Spleen (tissue), 11 donors: ENCODE measurements at regions not wholly inside any gene's neighbourhood (a gene's known extent, or its start where the extent isn't known, plus 50 kb on each side); places are given as distances from the start of the nearest gene placed in this dataset.
"Not testable (repeated sequence)": the region's sequence is repeated elsewhere in the genome, so short reads cannot be mapped to it uniquely, and the experiment has no call there.

ENCODE experiments used
- DNase-seq: peaks from one replicate; pipeline ENCODE4 v3.0.0-alpha.2; 2020
- H3K27ac ChIP-seq, 8 donors: fragments of 200-600 bp; sonication (generic) in 7 of 8; 1 replicate in 4 of 8; 2 replicates in 4 of 8; pipeline versions ENCODE4 v1.5.0 to v1.8.0; 2016 to 2021; ENCODE audit warnings: inconsistent platforms in 4 of 8, mild to moderate bottlenecking in 4 of 8, moderate library complexity in 1 of 8
- H3K27me3 ChIP-seq, 7 donors: fragments of 200-600 bp; sonication (generic) in 6 of 7; replicated peaks in 1 of 7; 1 replicate in 4 of 7; 2 replicates in 3 of 7; pipeline versions ENCODE4 v1.5.0 to v1.8.0; 2016 to 2021; ENCODE audit warnings: inconsistent platforms in 3 of 7, mild to moderate bottlenecking in 1 of 7
- H3K36me3 ChIP-seq, 6 donors: fragments of 200-600 bp; sonication (generic) in 5 of 6; 1 replicate in 4 of 6; 2 replicates in 2 of 6; pipeline versions ENCODE4 v1.5.0 to v1.8.0; 2016 to 2021; ENCODE audit warnings: inconsistent platforms in 2 of 6
- H3K4me1 ChIP-seq, 6 donors: fragments of 200-600 bp; sonication (generic) in 5 of 6; 1 replicate in 3 of 6; 2 replicates in 3 of 6; pipeline versions ENCODE4 v1.5.0 to v1.8.0; 2016 to 2021; ENCODE audit warnings: inconsistent platforms in 3 of 6
- H3K4me3 ChIP-seq, 8 donors: fragments of 200-600 bp; sonication (generic) in 7 of 8; 1 replicate in 4 of 8; 2 replicates in 4 of 8; pipeline versions ENCODE4 v1.5.0 to v1.8.0; 2016 to 2021; ENCODE audit warnings: inconsistent platforms in 4 of 8, mild to moderate bottlenecking in 4 of 8, moderate library complexity in 2 of 8
- H3K9me3 ChIP-seq, 8 donors: fragments of 200-600 bp; sonication (generic) in 7 of 8; 1 replicate in 4 of 8; 2 replicates in 4 of 8; pipeline versions ENCODE4 v1.5.0 to v1.8.0; 2016 to 2021; ENCODE audit warnings: inconsistent platforms in 4 of 8
- POLR2A ChIP-seq, 3 donors: fragments of 450-650 bp; IDR thresholded peaks; one replicate each; pipeline ENCODE4 v1.5.1; 2017; ENCODE audit warnings: antibody characterized with exemption in 3 of 3, mild to moderate bottlenecking in 1 of 3
- POLR2AphosphoS5 ChIP-seq, 3 donors: sonication (generic); formaldehyde crosslinking; IDR thresholded peaks; one replicate each; pipeline ENCODE4 v1.5.1; 2017; ENCODE audit warnings: antibody characterized with exemption in 3 of 3
- WGBS, 5 donors: extraction: QIAGEN DNeasy Blood & Tissue Kit in 3 of 5; methylation state at CpG; one replicate each; pipeline versions ENCODE4 v1.1.5 to v1.1.7; 2013 to 2018; 5-methylcytosine and 5-hydroxymethylcytosine counted together
- intact Hi-C: fragments of 100-400 bp; cut with DNase I; formaldehyde crosslinking; loops from one replicate; pipeline ENCODE4 v1.15.0; 2023; ENCODE audit warnings: low total_unique reads
- TF ChIP-seq, protein P1 (sequence below), 11 experiments: fragments of 200-600 bp in 7 of 11; fragments of 450-650 bp in 4 of 11; sonication (generic) in 4 of 11; IDR thresholded peaks in 8 of 11; conservative IDR thresholded peaks in 3 of 11; 1 replicate in 7 of 11; 2 replicates in 4 of 11; pipeline versions ENCODE4 v1.4.0 to v1.8.0; 2016 to 2021; ENCODE audit warnings: antibody characterized with exemption in 11 of 11, inconsistent platforms in 4 of 11, mild to moderate bottlenecking in 1 of 11
- donor health status: healthy with polysubstance abuse.
- donor health status: DM: no; HTN: no; CAD: no; lungs with moderate emphysema.
- donor health status: DM: no; HTN: no; CAD: no.
- donor health status: Bipolar disorder and iron deficiency.
- donor health status: healthy.
- donor health status: DM: no; HTN: no; CAD: no.
- donor health status: DM: yes; HTN: yes; CAD: no.

DNA sequence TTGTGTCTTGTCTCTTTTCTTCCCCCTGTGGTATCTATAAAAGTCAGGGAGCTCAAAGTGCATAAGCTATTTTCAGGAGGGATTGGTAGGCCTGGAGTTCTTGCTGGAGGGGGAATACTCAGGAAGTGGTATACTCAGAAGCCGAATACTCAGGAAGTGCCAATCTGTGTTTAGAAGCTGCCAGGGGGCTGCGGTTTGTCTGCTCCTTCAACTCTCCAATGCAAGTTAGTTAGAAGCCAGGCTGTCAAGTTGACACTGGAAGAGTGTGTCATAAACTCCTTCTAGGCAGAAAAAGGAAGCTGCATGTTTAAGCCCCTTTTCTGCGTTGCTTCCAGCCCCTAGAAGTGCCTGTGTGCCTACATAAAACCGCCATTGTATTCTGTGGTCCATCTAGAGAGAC, 366.5 kb downstream of the TAF11L14 start:
- WGBS, 5 donors: 10 to 18% (median 14%) methylated on average over 4 of the region's 4 CpGs
- Histone ChIP-seq H3K27ac (no peak overlapping the region), H3K9me3 (peaks cover 0 to 8% (median 0%) of the 10 kb centered on the region in 8 donors), H3K4me3 (no peak overlapping the region), H3K27me3 (no peaks in the 10 kb centered on the region), H3K4me1 (no peaks in the 10 kb centered on the region), H3K36me3 (no peaks in the 10 kb centered on the region)
- DNase-seq: no peak
- intact Hi-C loops: no loop called here
- TF ChIP-seq POLR2AphosphoS5 (IDR thresholded peaks at IDR 0.05) (no peak), POLR2A (IDR thresholded peaks at IDR 0.05) (no peak)
- TF ChIP-seq, protein P1, sequence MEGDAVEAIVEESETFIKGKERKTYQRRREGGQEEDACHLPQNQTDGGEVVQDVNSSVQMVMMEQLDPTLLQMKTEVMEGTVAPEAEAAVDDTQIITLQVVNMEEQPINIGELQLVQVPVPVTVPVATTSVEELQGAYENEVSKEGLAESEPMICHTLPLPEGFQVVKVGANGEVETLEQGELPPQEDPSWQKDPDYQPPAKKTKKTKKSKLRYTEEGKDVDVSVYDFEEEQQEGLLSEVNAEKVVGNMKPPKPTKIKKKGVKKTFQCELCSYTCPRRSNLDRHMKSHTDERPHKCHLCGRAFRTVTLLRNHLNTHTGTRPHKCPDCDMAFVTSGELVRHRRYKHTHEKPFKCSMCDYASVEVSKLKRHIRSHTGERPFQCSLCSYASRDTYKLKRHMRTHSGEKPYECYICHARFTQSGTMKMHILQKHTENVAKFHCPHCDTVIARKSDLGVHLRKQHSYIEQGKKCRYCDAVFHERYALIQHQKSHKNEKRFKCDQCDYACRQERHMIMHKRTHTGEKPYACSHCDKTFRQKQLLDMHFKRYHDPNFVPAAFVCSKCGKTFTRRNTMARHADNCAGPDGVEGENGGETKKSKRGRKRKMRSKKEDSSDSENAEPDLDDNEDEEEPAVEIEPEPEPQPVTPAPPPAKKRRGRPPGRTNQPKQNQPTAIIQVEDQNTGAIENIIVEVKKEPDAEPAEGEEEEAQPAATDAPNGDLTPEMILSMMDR (IDR thresholded peaks at IDR 0.05 in 8 of 11, conservative IDR thresholded peaks at IDR 0.05 in 3 of 11): no peak

DNA sequence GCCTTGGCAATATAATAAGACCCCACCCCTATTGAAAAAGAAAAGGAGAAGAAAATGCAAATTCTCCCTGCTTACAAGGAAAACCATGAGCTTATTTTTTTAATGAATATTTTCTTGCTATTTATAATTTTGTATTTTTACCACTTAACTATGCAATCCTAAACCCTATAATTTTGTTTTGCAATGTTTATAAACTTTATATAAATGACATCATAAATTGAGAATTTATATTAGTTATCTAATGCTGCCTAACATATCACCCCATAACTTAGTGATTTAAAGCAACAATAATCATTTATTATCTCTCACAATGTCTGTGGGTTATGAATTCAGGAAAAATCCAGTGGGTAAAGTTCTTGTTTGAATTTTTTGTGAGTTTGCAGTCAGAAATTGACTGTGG, 369.1 kb downstream of the TAF11L14 start:
- TF ChIP-seq POLR2AphosphoS5 (IDR thresholded peaks at IDR 0.05): no peak
- no peak for TF ChIP-seq POLR2A (IDR thresholded peaks at IDR 0.05)
- TF ChIP-seq, protein P1 (IDR thresholded peaks at IDR 0.05 in 8 of 11, conservative IDR thresholded peaks at IDR 0.05 in 3 of 11): no peak
- Histone ChIP-seq H3K36me3 (no peaks in the 10 kb centered on the region), H3K27ac (no peak overlapping the region), H3K4me3 (no peak overlapping the region), H3K4me1 (no peaks in the 10 kb centered on the region), H3K27me3 (no peaks in the 10 kb centered on the region), H3K9me3 (peaks cover 0 to 15% (median 0%) of the 10 kb centered on the region in 8 donors)
- DNase-seq: no peak
- intact Hi-C loops: no loop called here

DNA sequence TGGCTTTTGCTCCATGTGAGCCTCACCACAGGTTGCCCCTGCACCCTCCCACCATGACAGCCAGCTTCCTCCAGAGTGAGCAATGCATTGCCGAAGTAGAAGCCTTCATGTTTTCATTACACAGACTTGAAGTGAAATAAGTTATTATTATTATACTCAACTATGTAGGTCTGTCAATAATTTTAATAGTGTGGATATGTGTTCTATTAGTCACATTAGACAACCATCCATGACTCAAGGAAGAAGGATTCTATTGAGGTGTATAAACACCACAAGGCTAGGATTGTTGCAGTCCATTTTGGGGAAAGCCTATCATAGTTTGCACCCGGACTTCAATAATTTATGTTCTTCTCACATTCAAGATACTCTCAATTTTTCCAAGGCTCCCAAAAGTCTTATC, 369.5 kb downstream of the TAF11L14 start:
- TF ChIP-seq, protein P1 (IDR thresholded peaks at IDR 0.05 in 8 of 11, conservative IDR thresholded peaks at IDR 0.05 in 3 of 11): no peak
- TF ChIP-seq POLR2A (IDR thresholded peaks at IDR 0.05) (no peak), POLR2AphosphoS5 (IDR thresholded peaks at IDR 0.05) (no peak)
- Histone ChIP-seq H3K27ac (no peak overlapping the region), H3K9me3 (peaks cover 0 to 15% (median 0%) of the 10 kb centered on the region in 8 donors), H3K27me3 (no peaks in the 10 kb centered on the region), H3K4me3 (no peak overlapping the region), H3K36me3 (no peaks in the 10 kb centered on the region), H3K4me1 (no peaks in the 10 kb centered on the region)
- intact Hi-C loops: no loop called here
- DNase-seq: no peak
- WGBS, 5 donors: 86 to 100% (median 91%) methylated on average over 2 of the region's 2 CpGs

DNA sequence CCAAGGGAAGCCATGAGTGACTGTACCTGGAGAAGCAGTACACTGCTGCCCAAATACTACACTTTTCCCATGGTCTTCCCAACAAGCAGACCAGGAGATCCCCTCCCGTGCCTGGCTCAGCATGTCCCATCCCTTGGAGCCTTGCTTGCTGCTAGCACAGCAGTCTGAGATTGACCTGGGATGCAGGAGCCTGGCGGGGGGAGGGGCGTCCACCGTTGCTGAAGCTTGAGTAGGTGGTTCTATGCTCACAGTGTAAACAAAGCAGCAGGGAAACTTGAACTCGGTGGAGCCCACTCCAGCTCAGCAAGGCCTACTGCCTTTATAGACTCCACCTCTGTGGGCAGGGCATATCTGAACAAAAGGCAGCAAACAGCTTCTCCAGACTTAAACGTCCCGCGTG, 372.0 kb downstream of the TAF11L14 start:
- intact Hi-C loops, H3K36me3 ChIP-seq, H3K4me3 ChIP-seq, H3K27me3 ChIP-seq, DNase-seq, H3K4me1 ChIP-seq, H3K27ac ChIP-seq: not testable (repeated sequence)
- 90 to 100% (median 94%) methylated on average over 3 to 8 of the region's 8 CpGs for WGBS, 5 donors
- H3K9me3 ChIP-seq: peaks cover 0 to 15% (median 0%) of the 10 kb centered on the region in 8 donors

DNA sequence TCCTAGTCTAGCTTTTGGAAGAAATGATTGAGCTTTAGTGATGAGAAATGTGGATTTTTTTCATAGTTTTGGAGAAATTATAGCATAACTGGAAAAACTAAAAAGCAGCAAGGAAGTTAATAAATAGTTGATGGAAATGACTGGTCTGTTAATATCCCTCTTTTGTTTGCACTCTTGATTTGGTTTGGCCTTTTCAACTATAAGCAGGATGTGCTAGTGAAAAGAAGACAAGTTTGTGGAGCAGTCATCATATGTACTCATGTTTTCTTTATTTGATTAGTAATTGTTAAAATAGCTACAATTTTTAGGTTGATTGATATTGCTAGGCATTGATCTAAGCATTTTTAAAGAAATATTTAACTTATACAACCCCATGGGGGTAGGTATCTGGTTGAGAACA, 374.7 kb downstream of the TAF11L14 start:
- TF ChIP-seq POLR2AphosphoS5 (IDR thresholded peaks at IDR 0.05): no peak
- Histone ChIP-seq H3K27ac (no peak overlapping the region), H3K36me3 (no peaks in the 10 kb centered on the region), H3K4me3 (no peak overlapping the region), H3K9me3 (peaks cover 0 to 15% (median 0%) of the 10 kb centered on the region in 8 donors), H3K4me1 (no peaks in the 10 kb centered on the region), H3K27me3 (no peaks in the 10 kb centered on the region)
- DNase-seq: no peak
- intact Hi-C loops: no loop called here
